Activated CD4-positive, CD25-positive, alpha-beta regulatory T cell treated with anti-CD3 and anti-CD28 coated beads, Interleukin-2, amount 50 U/mL, for 24 hours (primary cell): ENCODE measurements at regions not wholly inside any gene's neighbourhood (a gene's known extent, or its start where the extent isn't known, plus 50 kb on each side); places are given as distances from the start of the nearest gene placed in this dataset.

Source experiments
- ATAC-seq, 2 donors: fragments of 150-1000 bp; cut with Tn5 transposase; one replicate each; pipeline ENCODE4 v1.10.0; 2021; ENCODE audit warnings: mild to moderate bottlenecking in 1 of 2, moderate library complexity in 1 of 2

DNA sequence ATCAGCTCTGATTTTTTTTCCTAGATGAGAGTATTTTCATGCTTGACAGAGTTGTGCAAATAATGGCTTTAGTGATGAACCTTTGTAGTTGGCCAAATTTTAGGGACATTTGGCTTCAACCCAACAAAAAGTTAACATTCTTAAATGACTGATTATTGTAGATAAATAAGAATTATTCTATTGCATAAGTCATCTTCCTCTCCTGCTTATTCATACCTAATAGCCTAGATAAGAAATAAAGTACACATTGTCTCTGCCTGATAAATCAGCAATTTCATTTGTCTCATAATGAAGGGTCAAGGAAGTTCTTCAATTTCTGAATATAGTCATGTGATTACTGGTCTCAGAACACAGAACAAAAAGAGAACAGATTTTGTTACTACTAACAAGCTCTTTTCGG is 428.9 kb upstream of the IL12A start:
- ATAC-seq = no peak

DNA sequence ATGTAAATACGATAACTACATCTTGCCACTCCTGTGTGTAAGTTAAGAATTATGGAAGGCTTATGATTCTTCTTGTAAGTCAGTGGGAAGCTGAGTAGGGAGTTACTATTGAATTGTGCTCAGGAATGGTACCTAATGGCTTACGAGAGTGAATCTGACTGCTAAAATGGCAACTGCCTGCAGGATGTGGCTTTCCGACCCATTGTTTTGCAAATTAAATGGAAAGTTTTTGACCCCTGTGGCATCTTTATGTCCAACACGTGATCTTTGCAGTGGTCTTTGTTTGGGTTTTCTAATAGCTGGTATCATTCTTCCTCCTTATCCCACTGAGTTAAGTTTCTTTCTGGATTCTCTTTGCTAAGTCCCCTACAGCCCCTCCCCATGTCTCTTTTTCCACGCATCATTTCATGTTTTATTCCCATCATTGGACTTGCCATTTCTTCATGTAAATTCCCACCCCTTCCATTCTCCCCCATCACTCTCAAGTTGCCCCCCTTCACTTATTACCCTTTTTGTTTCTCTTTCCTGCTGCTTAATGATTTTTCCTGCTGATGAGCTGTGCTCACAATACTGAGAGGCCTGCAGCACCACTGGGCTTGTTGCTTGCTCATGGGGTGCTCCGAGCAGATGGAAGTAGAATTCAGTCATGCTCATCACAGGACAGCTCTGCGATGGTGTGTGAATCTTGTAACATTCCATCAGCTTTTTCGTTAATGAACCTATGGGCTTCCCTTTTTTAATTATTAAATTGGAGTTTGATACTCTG is 428.2 kb upstream of the IL12A start:
- no peak for ATAC-seq

DNA sequence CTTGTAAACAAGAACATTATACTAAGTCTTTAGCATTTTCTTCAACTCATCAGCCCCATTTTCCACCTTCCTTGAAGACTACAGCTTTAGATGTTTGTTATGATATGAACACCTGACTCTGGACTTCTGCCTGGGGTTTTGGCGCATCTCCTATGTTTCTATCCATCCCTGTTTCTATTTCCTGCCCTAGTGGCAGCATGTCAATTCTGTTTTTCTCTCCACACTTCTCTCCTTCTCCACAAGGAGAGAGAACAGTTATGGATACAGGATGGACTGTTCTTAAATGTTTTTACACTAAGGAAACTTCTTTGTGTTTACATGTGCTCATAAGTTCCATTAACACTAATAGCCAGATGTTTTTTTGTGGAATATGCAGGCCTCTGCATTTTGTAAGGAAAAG is 423.3 kb upstream of the IL12A start:
- ATAC-seq = no peak

DNA sequence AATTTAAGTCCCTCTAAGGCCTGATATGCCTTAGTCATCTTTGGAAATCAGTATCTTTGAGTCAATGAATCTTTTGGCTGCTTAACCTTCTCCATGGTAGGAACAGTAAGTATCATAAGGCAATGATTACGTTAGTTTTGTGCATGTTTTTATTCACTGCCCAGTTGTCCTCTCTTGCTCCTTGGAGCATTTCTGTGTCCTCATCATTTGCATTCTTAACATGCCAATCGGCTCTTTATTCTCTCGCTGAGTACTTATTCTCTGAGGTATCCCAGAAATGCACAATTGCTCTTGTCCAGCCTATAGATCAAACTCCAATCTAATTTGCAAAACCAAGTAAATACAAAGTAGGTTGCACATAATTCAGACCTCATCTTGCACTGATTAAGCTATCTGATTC is 405.0 kb upstream of the IL12A start:
- ATAC-seq = no peak

DNA sequence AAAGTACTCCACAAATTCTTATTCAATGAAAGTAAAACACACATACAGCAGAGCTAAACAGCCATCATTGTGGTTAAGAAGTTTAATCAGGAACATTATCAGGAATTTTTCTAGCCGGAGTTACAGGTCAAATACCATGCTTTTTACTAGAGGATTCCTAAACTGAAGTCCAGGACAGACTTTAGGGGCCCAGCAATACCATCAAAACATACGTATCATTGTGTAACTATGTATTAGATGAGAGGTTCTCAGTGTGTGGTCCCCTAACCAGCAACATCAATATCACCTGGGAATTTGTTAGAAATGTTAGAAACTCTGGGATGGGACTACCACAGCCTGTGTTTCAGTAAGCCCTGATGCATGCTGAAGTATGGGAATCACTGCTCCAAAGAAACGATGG is 404.2 kb upstream of the IL12A start:
- ATAC-seq = no peak

DNA sequence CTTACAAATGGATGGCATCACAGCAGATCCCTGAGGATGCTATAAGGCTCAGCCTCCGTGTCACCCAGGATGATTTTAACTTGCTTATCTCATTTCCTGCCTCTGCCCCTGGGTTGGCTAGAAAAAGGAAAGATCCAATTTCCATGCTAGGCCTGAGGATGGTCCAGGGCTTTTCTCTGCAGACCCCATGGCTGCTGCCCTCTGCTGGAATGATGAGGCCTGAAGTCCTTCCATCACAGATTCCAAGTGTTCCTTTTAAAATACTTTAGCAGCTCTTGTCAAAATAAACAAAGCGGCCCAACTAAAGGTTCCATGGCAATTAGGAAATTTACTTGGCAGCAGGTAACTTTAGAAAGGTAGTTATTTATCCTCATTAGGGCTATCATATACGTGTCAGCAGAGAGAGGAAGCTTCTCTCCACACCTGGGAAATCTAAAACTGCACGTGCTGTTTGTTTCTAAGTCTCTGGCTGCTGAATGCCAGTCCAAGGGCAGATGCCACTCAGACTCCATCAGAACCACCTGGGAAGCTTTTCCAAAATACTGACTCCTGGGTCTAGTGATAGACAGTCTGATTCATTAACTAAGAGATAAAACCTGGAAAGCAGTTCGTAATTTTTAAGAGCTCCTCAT is 401.9 kb upstream of the IL12A start:
- no peak for ATAC-seq

DNA sequence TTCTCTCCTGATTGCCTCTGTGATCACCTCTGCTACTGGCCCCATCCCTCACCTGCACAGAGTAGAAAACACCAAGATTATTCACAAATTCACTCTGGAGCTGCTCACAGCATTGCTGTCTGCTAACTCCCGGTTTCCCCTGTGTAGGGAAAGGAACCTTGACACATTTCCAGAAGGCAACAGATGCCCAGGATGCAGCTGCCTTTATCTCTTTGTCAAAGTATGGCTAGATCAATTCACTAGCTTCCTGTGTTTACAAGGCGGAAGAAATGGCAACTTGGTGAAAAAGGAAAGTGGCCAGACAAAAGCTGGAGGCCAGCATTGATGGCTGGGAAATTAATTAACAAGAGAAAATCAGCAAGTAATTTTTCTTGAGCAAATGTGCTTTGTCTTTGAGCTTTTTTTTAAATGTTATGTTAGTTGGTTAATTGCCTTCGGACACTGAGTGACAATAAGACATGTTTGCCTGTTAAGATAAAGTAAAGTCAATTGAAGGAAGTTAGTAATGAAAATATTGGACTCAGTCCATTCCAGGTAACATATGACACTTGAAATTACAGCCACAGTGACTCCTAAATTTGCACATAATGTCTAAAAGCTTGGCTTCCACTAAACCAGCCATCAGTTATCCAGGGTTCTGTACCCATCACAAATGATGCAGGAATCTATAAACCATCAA is 394.6 kb upstream of the IL12A start:
- no peak for ATAC-seq

DNA sequence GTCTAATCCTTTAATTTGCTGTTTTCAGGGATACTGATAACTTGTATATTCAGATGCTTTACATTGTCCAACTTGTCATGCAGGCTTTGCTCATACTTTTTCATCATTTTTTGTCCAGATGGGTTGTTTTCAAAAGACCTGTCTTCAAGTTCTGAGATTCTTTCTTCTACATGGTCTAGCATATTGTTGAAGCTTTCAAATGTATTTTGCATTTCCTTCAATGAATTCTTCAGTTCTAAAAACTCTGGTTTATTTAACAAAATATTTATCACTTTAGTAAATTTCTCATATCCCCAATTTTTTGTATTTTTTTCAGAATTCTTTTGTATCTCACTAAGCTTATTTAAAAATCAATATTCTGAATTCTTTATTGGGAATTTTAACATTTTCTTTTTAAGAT is 388.3 kb upstream of the IL12A start:
- ATAC-seq = no peak

DNA sequence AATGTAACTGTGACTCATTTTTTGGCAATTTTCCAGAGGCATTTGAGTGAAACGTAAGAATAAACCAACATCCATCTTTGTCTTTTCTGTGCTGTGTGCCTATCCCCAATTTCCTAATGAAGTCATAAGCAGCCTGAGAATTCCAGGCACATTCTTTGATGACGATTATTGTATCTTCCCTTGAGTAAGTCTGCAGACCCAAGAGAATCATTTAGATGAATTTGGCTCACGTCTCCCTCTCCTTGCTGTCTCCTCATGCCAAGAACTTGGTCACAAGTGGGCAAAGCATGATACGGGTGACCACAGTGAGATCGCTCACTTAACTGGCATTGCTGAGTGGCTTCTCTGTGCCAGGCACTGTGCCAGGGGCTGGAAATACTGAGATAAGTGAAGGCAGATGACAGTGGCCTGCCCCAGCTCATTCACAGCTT is 384.5 kb upstream of the IL12A start:
- no peak for ATAC-seq

DNA sequence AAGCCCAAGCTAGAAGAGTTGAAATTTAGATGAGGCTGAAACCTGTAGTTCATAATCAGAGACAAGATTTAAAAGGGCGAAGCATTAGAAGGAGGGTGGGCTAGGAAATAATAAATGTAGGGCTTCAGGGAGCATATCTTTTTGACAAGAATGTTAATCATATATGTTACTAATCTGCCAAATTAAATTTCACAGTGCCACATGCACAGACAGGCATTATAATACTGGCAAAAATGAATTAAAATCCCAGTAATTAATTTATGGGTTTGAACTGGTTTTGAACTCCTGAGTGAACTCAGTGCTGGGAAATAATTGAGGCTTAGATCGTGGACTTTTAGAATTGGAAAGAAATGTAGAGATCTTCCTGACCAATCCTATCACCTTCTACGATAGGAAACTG is 383.5 kb upstream of the IL12A start:
- no peak for ATAC-seq

DNA sequence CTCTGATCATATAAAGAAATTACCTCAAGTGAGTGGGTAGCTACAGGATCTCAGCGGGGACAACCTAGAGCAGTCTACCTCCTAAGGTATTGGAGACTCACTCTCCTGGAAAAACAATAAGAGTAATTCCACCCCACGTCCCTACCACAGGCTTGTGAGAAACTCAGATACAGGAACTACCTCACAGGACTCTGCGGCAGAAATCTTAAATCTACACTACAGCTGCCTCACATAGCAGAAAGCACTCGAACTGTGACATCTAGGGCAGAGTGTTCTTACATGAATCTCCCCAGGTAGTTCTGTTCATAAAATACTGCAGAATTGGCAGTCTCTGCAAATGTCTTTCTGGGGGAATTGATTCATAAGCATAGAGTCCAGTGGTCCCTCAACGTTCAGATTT is 382.9 kb upstream of the IL12A start:
- no peak for ATAC-seq

DNA sequence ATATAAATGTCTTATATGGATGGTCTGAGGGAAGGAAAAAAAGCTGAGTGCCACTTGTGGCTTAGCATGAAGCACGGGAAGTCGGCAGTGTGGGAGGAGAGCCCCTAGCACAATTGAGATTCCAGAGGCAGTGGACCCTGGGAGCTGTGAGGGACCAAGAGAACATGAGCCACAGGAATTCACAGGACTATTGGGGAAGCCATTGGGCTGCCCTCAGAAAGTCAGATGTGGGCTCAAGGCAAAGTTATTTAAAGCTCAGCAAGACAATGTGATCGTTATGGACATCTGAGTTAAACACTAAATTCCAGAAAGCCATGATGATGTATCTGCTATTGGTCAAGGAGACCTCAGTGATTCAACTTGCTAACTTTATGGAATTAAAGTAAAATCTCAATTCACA is 380.8 kb upstream of the IL12A start:
- no peak for ATAC-seq

DNA sequence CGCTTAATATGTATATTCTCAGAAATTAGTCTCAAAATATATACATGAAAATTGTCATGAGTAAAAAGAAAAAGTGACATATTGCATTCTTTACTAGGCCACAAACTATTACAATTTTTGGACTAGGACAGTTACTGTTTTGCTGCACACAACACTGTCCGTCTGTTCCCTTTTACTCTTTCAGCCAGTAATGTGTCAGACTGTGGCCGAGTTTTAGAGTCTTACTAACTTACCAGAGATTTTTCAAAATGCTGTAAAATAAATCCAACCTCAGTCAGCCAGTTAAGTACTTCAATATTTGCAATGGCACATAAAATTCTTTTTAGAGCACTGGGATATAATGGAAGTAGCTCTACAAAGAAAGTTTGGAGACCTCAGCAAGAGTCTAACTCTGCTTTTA is 380.3 kb upstream of the IL12A start:
- no peak for ATAC-seq

DNA sequence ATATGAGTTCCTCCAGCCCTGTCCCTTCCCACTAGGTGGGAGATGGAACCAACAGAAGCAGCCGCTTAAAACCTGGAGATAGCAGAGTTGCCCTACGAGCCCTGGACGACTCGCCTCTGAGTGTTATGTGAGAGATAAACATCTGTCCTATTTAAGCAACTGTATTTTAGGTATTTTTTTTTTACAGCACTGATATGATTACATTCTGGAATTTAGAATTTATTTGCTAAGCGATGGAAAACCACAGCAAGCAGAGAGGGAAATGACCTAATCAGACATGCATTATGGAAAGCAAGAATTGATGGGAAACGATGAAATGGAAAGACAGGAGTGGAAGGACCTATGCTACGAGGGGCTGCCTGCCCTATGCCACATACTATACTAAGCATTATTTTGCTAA is 379.0 kb upstream of the IL12A start:
- no peak for ATAC-seq

DNA sequence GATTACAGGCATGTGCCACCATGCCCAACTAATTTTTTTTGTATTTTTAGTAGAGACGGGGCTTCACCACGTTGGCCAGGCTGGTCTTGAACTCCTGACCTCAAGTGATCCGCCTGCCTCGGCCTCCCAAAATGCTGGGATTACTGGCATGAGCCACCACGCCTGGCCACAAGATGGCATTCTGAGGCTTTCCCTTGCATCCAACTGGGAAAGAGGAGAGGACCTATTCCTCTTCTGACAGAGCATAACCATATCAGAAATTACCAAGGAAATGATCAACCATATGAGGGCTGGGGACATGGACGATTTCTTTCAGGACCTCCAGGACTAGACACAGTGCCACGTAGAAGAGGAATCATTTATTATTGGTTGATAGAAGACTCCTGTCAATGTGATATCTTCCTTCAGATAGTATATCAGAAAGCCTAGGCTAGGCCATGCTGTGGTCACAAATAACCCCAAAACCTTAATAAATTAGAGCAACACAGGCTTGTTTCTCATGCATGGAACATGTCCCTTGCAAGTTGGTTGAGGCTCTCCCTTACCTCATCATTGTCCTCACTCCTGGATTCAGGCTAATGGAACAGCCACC is 372.3 kb upstream of the IL12A start:
- ATAC-seq = no peak

DNA sequence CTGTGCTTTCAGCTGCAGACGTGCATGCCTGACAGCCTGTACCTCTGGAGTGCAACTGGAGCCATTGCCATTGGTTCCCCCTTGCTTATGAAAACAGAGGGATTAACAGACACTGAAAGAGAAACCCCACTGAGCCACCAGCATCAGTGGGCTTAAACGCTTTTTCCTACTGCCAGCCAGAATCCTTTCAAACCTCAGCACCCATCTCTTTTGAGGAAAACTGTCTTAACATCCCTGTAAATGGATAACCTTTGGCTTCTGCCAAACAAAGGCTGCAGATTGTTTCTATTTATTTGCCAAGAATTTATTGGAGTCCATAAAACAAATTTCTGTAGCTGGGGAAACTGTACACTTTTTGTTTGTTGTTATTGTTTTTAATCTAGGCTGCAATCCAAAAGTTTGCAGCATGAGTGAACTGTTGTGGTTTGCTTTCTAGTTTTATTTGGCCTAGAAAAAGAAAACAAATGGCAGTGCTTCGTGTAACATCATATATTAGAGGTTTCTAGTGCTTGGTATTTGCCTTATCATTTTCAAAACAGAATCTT is 369.2 kb upstream of the IL12A start:
- no peak for ATAC-seq

DNA sequence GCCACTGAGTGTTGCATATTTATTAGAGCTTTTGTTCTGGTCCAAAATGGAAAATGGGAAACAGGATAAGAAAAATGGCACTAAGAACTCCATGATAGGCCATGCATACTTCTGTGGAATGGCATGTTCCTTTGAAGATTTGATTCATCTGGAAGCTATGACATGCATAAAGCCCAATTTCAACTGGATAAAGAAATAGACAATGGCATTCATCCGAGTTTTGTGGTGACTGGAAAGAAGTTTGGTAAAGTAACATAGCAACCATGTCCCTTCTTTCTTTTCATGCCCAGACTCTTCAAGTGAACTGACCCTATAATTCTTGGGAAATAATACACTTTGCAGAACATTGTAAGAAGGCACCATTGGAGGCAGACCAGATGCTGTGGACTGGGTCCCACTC is 368.4 kb upstream of the IL12A start:
- ATAC-seq = no peak

DNA sequence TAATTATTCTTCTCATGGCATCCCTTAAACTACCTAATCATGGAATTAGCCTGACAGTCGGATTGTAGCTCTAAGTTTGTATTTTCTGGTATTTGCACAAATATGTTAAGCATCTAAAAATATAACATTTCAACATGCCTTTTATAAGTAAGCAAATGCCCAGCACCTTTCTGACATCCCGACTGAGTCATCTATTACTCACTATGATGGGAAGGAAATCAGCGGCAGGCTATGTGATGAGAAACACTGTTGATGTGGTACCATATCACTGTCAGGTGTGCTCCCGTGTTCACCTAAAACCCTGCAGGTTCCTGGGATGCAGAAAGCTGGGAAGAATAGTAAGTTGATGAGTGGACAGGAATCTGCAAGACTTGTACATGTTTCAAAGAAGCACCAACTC is 367.8 kb upstream of the IL12A start:
- ATAC-seq = no peak

DNA sequence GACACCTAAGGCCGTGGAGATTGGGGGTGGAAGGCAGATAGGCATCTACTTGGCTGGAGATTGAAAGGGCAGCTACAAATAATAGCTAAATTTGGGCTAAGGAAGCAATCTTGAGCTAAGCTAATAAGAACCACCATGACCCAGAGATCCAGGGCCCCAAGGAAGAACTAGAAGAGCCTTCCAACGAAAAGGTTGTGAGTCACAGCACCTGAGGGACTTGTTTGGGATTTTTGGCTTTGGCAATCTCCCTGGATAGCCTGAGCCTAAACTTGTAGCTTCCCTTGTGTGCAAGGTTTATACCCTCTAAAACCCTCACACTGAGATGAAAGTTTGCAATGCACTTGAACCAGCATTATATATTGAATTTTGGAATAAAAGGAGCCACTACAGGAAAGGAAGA is 364.0 kb upstream of the IL12A start:
- ATAC-seq = no peak

DNA sequence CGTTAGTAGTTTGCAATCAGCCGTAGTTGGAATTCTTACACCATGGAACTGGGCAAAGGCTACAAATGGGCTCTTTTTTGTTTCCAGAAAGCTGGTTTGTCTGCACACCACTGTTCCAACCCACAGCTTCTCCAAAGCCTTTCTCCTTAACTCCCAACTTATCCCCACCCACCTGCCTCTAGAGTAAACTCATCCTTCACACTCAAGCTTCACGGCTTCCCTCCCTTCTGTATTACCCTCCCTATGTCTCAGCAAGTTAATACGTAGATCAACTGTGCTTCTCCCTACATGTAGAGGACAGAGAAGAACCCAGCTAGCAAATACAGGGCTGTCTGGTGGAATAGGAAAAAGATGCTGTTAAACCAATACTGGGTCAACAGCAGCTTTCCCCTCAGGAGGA is 363.0 kb upstream of the IL12A start:
- ATAC-seq = no peak

DNA sequence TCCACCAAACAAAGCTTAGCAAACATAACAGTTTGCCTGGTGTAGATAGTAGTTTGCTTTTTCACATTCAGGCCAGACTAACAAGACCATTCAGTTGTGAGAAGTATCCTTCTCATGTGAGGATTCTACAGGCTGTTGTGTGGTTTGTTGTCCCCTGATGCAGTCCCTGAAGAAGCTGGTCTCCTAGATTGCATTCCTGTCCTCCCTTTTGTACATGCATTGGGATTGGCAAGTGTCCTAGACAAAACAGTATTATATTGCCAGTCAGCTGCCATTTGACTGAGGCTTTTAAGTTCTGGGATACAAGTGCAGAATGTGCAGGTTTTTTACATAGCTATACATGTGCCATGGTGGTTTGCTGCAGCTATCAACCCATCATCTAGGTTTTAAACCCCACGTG is 362.0 kb upstream of the IL12A start:
- no peak for ATAC-seq

DNA sequence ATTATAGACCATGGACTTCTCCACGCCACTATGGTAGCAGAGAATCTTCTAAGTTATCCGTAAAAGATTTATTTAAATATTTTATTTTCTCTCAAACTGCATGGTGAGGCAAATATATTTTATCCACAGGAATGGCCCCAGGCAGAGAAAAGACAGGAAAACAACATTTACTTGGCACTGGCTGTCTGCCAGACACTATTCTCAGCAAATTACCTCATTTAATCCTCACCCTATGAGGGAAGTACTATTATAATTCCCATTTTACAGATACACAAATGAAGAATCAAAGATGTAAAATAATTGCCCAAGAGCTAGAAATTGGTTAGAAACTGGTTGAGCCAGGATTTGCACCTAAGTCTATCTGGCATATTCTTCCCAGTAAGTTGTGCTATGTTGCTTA is 361.4 kb upstream of the IL12A start:
- no peak for ATAC-seq

DNA sequence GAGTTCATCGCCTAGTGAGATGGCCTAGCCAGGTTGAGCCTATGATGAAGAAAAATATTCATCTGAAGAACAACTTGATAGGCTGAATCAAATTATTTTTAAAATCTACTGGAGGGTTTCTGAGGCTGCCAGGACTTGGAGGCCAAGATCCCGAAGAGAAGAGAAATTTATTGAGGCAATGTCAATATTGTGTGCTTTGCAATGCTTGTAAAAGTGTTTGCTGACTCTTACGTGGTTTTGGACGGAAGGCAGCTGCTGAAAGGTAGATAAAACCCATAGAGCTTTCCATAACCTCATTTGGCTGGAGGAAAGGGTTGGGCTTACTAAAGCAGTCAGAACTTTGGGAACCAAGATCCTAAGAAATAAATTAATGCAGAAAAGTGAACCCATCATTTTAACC is 361.0 kb upstream of the IL12A start:
- no peak for ATAC-seq
